AG20443 (cell line): ENCODE measurements at regions not wholly inside any gene's neighbourhood (a gene's known extent, or its start where the extent isn't known, plus 50 kb on each side); places are given as distances from the start of the nearest gene placed in this dataset.

Source experiments
- DNase-seq: peaks from one replicate; pipeline ENCODE4 v3.0.0; 2012; ENCODE audit warnings: low spot score, mixed read lengths

DNA sequence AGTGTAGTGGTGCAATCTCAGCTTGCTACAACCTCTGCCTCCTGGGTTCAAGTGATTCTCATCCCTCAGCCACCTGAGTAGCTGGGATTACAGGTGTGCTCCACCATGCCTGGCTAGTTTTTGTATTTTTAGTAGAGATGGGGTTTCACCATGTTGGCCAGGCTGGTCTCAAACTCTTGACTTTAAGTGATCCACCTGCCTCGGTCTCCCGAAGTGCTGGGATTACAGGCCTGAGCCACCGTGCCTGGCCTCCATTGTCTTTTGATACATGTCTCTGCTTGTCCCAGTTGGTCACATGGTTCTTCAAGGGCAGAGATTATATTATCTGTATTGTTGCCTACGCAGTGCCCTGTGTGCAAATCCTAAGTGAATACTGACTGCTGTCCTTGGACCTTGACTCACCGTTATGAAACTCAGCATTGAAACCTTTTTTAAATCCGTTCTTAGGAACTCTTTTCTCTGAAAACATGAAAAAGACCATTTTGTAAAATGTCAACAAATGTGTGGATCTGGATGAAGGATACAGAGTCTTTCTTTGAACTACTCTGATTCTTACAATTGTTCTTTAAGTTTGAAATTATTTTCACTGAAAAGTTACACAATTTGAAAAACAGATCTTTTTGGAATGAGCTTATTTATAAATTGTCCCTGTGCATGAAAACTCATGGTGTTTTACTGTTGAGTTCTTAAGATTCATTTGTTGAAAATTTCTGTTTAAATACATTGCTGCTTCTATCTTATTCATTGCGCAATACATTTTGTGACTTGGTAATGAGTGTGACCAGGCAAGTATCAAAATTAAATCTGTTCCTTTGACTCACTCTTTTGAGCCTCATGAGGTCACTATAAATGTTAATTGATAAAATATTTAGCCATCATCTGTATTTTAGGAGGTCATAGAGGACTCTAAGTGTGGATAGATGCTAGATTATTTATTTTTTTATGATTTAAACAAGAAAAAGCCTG lies 293.5 kb downstream of the UTRN start:
- peak; percentile 33 for DNase-seq

DNA sequence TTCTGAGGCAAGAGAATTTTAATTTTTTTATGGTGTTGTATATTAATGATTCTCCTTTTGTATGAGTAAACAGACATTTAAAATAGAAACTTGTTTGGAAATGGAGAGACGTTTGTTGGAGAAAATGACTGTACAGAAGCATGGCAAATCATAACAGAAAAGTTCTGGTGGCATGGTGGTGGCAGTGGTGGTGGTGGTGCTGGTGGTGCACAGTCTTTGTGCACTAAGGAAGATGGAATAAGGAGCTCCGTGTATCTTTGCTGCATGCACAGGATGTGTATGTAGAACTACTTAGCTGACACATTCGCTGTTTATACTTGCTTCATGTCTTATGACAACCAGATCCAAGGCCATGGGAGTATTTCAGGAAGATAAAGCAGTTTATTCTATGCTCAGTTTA lies 294.9 kb downstream of the UTRN start:
- DNase-seq: no peak

DNA sequence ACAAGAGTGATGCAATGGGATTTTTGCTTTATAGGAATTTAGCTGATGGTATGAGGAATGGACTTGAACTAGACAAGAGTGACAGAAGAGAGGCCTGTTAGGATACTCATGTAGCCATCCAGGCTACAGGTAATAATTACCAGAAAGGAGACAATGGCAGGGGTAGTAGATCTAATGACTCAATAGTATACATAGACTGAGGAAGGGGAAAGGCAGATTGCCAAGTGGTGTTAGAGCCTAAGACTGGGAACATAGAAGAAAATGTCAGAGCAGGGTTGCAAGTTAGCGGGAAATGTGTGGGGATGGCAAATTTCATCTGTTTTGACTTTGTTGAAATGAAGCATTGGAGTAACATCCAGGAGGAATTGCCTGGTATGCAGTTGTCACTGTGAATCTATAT lies 295.6 kb downstream of the UTRN start:
- no peak for DNase-seq

DNA sequence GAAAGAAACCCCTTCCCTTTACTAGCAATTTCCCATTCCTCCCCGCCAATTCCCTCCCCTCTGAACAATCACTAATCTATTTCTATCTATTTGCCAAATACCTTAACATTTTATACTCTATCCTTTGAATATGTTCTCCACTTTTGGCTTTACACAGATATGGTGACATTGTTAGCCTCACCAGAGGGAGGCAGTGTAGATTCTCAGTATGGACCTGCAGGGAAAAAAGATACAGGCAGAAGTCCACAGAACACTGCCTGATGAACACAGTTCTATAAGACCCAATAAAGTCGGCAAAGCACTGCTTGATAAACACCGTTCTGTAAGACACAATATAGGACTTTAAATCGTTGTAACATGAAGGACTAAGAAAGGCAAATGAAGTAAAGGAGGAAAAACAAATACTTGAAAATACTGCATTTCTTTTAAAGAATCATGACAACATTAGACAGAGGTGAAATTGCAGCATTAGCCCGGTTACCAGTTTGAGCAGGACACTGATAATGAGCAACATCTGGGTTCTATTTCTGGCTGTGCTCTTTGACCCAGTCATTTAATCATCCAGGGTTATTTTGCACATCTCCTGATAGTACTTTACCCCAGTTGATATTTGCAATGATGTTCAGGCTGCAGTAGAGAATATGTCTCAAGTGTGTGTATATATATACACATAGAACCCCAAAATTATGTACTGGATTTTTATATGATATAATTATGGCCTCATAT lies 296.8 kb downstream of the UTRN start:
- peak; percentile 24 for DNase-seq

DNA sequence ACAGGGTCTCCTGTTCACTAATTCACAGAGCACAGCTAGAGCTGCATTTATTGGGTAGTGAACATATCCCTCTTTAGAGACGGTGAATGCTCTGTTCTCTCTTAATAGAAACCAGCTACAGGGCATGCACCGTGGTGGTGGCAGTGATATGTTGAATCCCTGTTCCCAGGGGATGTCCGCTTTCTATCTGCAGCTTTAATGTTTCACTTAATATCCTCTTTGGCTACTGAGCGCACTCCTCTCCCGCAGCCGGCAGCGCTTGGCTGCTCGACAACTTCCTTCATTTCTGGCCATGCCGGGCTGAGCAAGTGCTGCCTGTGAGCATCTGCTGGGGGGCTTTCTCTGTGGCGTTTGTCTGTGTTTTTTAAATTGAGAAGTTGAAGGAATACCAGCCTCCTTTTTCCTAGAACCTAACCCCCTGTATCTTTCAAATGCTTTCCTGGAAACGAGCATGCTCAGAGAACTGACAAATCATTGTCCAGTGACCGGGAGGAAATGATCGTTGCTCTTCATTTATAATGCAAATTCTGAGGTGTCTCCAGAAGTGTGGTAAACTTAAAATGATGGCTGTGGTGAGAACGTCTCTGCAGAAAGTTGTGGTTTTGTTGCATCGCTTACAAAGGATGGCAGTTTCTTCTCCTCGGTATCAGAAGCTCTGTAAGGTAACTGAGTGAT lies 297.9 kb downstream of the UTRN start:
- DNase-seq: peak; percentile 44

DNA sequence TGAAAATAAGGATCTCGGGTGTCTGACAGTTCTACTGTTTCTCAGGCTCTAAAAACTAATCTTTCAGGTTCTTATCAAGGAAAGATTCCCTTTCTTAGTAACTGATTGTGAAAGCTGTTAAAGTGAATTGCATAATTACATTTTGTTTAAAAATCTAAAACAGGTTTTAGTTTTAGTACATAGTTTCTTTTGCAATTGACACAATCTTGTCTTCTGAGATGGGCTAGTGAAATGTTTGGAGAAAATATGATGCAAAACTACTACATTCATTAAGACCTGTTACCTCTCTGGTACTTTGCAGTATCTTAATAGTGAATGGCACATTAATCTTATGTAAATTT lies 298.4 kb downstream of the UTRN start:
- DNase-seq: no peak

DNA sequence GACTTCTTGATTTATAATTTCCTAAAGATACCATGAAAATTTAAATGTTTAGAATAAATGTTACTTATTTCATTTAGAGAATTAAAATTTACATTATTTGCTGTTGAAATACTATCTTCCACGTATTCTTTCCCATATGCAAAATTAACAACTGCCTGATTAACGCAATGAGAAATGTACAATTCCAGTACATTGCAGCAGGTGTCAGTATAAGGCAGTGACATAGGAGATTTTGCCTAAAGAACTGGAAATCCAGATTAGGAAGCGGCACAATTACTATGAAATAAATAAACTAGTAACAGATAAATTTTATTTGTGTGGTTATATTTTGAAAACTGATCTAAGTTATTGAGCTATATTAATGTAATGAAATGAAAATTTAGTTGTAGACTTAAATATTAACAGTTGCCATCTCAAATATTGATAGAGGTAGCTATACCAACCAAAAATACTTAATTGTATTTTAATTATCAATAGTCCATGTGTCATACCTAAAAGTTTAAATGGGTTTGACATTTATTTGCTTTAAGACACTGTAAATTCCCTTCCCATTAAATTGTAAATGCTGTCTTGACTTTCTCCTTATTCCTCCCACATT lies 300.2 kb downstream of the UTRN start:
- peak; percentile 9 for DNase-seq

DNA sequence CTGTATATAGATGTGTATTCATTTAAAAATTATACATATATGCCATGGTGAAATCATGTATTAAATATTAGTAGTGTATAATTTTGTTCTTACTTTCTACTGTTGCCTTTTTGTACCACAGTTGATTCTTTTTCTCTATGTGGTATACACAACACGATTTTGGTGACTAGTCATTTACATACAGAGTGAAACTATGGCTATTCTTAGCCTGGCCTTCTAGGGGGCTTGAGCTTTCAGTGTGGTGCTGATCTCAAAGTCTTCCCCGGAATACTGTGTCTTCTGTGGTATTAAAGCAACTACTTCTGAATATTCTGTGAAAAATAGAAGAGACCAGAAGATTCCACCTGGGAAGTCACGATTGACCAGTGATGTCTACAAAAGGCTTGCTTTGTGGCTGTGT lies 301.9 kb downstream of the UTRN start:
- no peak for DNase-seq

DNA sequence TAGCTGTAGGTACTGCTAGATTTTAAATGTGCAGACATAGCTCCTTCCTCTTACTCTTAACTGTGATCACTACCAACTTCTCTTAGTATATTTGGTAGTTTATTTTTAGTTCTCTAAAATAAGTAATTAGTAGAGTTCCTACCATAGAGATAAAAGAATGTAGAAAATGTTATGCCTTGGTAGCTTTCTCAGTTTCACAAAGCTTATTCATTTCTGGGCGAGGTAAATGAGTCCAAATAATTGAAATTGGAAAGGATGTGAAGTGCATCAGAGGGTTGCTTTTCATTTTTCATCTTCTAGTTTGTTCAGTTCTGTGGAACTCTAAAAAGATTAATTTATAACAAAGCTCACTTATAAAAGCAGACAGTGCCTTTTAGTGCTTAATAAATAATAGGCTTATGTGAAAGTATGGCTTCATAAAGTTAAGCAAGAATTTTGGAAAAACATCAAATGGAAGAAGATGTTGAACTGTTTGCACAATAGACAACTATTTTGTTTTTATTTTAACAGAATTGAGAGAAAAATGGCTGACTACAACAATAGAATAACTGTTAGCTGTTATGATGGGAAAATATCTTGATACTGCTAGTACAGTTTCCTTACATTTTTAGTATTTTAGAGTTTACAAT lies 303.7 kb downstream of the UTRN start:
- DNase-seq: peak; percentile 11

DNA sequence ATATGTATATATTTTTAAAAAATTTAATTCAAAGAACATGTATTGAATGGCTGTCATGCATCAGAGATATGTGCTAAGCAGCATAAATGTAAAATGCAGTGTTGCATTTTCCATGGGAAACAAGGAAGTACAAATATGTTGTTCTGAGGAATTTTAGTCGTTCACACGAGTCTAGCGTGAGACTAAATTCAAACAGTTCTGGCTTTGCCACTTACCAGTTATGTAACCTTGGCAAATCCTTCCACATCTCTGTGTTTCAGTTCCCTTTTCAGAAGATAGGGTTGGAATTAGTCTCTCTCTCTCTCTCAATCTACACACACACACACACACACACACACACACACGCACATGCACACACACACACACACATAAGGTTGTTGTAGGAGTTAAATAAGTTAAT lies 305.4 kb downstream of the UTRN start:
- DNase-seq: no peak

DNA sequence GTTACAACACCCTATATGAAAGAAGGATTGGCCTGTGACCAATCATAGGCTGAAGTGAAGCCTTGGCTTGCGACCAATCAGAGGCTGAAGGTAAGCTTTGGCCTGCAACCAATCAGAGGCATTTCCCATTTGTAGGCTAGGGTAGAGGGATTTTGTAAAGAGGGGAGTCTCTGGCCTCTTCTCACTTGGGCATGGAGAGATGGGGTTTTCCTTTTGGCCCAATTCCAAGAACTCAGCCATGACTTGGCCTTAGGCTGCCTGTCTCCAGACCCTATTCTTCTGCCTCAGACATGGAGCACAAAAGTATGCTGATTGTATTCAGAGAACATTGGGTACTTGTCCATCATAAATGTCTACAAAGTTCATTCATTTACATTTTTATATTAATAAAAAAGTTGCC lies 308.3 kb downstream of the UTRN start:
- no peak for DNase-seq

DNA sequence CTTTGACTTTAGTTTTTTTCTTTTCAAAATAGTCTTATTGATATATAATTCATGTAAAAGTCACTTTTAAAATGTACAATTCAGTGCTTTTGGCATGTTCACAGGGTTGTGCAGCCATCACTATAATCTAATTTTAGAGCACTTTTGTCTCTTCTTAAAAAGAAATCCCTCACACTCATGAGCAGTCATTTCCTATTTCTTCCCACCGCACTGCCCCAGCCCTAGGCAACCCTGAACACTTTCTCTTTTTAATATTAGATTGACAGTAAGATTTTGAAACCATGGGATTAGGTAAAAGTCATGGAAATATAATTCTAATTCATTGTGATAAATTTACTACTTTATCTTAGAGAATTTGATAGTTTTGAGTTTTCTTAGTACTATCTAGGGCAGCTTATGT lies 309.4 kb downstream of the UTRN start:
- DNase-seq: no peak

DNA sequence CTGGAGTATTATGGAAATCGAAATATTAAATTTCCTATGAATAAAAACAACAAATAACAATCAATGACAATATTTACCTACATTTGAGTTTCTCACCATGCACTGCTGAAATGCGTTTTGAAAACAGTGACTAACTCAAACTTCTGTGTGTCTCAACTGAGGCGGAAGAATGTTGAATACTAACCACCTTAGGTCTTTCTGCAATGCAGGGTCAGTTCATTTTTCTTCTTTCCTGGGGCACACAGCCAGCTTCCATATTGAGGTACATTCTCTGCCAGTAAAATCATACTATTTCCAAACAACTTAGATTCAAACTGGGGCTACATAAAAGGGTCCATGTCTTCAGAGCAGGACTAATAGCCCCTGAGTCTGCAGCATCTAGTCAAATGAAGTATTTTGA lies 310.1 kb downstream of the UTRN start:
- DNase-seq: no peak

DNA sequence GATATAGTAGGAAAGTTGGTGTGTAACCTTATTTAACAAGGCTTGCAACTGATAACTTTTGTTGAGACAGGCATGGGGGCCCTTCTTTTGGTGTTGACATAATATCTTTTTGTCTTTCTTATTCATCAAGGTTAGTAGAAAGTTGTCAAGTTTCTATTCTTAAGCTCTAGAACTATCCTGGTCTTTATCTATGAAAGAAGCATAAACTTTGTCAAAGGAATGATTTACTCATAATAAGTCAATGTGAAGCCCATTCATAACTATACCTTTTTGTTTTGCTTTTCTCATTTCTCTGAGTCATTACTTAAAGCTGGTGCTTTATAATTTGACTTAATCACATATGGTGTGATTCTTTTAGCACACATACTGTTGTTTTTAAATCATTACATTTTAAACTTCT lies 312.4 kb downstream of the UTRN start:
- DNase-seq: no peak

DNA sequence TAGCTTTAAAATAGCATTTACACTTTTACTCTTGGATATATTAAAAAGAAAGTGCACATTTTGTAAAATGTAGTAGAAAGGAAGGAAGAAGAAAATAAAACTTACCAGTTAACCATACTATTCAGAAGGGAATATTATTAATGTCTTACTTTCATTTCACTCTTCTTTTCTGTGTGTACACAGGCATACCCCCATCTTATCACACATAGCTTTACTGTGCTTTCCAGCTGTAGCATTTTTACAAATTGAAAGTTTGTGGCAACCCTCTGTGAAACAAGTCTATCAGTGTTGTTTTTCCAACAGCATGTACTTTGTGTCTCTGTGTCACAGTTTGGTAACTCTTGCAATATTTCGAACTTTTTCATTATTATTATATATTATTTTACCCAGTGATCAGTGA lies 314.5 kb downstream of the UTRN start:
- no peak for DNase-seq

DNA sequence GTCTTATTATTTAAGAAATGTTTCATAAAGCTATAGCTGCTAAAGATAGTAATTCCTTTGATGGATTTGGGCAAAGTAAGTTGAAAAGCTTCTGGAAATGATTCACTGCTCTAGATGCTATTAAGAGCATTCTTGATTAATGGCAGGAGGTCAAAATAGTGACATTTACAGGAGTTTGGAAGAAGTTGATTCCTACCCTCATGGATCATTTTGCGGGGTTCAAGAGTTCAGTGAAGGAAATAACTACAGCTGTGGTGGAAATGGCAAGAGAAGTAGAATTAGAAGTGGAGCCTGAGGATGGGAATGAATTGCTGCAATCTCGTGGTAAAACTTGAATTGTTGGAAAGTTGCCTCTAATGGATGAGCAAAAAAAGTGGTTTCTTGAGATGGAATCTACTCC lies 316.1 kb downstream of the UTRN start:
- no peak for DNase-seq

DNA sequence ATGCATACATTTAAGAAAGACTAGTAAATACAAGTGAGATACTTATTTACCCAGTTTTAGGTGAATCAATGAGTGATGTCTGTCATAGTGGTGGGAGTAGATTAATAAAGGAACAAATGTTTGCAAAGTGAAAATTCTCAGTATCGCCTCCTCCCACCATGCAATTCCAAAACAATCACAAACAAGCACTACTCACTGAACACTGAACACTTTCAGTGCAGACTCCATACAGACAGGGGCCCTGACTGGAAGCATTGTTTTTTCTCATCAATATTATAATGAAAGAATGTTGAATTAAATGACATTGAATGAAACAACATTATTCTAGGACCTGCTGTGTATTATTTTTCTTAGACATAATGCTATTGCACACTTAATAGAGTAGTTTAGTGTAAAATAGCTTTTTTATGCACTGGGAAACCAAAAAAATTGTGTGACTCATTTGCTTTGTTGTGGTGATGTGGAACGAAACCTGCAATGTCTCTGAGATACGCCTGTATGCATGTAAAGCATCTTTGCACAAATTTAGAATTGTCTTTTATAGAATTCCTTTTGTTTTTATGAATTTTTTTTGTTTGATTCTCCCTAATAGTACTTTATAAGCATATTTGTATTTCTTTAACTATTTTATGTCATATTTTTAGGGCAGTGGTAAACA lies 317.5 kb downstream of the UTRN start:
- no peak for DNase-seq

DNA sequence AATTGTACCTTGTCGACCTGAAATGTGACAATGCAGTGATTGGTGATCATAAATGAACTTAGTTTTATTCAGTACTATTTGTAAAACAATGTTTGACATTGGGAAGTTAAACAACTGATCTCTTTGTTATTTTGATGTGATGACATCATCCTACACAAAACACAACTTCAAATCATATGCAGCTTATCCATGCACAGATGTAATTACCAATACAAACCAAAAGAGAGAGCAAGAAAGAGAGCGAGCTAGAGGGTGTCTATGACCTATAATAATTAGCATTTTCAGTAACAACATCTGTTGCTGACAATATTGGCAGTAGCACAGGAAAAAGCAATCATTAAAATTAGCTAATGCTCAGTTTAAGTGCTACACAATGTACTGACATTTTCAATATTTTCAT lies 320.9 kb downstream of the UTRN start:
- no peak for DNase-seq

DNA sequence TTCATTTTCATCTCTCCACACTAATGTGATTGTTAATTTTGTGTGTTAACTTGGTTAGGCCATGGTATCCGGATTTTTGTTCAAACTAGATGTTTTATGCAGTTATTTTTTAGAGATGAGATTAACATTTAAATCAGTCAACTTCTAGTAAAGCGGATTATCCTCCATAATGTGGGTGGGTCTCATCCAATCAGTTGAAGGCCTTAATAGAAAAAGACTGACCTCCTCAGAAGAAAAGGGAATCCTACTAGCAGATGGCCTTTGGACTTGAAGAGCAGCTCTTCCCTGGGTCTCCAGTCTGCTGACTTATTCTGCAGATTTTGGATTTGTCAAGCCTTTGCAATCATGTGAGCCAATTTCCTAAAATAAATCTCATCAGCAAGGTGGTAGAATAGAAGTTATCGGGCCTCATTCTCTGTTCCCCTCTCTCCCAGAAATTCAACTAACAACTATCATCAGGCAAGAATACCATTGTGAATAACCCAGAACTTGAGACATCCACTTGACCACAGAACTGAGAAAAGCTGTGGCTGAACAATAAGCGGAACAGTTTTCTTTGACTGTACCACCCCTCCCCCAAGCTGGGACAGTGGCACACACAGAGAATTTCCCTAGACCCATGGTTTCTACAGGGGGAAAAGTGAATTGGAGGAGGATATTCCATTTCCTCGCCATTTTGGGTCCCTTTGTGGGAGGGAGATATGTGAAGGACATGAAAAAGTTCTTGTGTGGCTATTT lies 323.0 kb downstream of the UTRN start:
- DNase-seq: no peak

DNA sequence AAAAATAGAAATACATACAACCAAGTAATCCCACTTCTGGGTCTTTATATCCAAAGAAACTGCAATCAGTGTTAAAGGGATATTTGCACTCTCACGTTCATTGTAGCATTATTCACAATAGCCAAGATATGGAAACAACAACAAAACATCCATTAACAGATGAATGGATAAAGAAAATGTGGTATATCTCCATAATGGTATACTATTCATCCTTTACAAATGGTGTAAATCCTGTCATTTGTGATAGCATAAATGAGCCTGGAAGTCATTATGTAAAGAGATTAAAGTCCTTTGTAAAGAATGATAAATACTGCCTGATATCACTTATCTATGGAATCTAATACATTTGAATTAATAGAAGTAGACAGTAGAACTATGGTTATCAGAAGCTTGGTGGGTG lies 327.7 kb downstream of the UTRN start:
- DNase-seq: no peak

DNA sequence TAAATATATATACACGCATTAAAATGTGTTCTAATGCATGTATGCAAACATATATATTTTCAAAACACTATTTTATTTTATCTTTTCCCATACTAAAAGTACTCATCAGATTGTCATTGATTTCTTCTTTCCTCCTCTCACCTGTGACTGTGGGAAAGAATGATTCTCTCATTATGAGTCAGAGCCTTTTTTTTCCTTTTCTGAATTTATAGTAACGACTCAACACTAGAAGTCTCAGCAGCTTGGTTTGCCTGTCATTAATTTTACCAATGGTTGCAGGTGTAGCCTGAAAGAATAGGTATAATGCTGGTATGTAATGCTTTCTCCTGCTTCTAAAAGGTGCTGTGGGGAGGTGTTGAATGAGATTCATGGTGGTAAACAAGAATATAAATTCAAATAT lies 328.7 kb downstream of the UTRN start:
- no peak for DNase-seq
